ENCODE measurements at regions not wholly inside any gene's neighbourhood (a gene's known extent, or its start where the extent isn't known, plus 50 kb on each side); places are given as distances from the start of the nearest gene placed in this dataset.

DNA sequence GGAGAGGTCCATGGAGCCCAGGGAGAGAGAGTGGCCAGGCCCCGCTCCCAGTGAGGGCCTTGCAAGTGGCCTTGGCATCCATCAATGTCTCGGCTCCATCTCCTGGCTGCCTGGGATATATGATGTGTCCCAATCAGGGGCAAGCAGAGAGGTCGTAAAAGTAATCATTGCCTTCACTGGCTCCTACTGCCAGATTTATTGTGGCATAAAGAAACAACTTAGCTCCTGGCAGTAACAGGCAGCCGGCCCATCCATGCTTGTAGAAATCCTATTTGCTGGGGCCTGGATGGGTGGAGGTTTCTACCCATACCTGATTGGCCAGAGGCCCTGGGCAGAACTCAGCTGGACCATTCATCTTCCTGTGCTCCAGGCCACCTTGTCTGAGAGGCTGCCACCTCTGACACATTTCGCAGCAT, 272.6 kb downstream of the MATN1 start:
- TF ChIP-seq, protein P1, sequence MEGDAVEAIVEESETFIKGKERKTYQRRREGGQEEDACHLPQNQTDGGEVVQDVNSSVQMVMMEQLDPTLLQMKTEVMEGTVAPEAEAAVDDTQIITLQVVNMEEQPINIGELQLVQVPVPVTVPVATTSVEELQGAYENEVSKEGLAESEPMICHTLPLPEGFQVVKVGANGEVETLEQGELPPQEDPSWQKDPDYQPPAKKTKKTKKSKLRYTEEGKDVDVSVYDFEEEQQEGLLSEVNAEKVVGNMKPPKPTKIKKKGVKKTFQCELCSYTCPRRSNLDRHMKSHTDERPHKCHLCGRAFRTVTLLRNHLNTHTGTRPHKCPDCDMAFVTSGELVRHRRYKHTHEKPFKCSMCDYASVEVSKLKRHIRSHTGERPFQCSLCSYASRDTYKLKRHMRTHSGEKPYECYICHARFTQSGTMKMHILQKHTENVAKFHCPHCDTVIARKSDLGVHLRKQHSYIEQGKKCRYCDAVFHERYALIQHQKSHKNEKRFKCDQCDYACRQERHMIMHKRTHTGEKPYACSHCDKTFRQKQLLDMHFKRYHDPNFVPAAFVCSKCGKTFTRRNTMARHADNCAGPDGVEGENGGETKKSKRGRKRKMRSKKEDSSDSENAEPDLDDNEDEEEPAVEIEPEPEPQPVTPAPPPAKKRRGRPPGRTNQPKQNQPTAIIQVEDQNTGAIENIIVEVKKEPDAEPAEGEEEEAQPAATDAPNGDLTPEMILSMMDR (IDR thresholded peaks at IDR 0.05; ENCODE audit: insufficient read depth, missing control alignments) = no peak
- FAIRE-seq (no peak), DNase-seq (ENCODE audit: insufficient read length, low spot score) (no peak)

DNA sequence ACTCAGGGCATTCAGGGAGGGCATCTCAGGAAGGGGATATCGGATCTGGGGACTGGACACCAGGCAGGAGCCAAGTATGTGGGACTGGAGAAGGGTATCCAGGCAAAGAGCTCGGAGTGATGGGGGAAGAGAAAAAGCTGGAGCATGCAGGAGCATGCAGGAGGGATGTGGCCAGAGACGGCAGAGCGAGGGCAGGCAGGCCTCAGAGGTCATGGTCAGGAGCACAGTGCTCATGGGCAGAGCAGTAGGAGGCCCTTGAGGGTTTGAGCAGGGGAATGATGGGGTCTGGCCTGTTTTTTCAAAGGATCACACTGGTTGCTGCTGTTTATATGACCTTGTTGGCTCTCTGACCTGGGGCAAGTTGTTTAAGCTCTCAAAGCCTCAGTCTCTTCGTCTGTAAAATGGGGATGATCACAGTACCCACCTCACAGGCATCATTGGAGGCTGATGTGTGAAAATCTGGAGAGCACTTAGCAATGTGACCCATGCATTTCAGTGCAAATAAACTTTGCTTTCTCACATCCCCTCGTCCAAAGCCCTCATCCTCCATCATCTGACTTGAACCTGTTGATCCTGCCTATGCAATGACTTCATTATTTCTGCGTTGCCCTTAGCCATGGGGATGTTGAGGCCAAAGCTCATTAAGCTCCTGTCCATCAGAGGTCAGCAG, 273.1 kb downstream of the MATN1 start:
- TF ChIP-seq, protein P1 (IDR thresholded peaks at IDR 0.05; ENCODE audit: insufficient read depth, missing control alignments) = no peak
- FAIRE-seq = no peak
- no peak for DNase-seq (ENCODE audit: insufficient read length, low spot score)

DNA sequence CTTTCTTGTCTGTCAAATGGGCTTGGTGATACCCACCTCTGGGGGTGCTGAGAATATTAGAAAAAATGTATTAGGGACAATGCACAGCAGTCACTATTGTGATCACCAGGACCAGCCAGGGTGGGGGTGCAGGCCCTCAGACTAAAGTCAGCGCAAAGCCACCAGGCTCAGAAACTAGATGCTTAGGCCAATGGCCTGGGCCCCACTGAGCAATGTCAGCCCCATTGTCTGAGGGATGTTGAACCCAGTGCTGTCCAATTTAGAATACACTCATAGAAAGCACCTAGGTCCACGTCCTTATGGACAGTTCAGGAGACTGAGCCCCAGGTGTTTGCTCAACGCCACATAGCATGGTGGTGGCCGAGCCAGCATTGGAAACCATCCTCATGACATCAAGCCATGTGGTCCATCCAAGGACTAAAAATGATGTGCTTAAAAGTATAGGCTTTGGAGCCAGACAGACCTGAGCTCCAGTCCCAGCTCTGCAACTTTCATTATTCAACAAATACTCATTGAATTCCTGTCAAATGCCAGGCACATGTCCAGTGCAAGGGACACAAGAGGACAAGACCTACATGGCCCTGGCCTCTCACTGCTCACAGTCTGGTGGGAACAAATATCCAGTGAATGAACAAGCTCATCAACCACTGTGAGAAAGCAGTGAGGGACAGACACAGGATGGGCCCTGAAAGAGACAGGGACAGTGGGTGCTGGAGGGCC, 273.8 kb downstream of the MATN1 start:
- FAIRE-seq (no peak), DNase-seq (ENCODE audit: insufficient read length, low spot score) (no peak)
- TF ChIP-seq, protein P1 (IDR thresholded peaks at IDR 0.05; ENCODE audit: insufficient read depth, missing control alignments) = no peak

DNA sequence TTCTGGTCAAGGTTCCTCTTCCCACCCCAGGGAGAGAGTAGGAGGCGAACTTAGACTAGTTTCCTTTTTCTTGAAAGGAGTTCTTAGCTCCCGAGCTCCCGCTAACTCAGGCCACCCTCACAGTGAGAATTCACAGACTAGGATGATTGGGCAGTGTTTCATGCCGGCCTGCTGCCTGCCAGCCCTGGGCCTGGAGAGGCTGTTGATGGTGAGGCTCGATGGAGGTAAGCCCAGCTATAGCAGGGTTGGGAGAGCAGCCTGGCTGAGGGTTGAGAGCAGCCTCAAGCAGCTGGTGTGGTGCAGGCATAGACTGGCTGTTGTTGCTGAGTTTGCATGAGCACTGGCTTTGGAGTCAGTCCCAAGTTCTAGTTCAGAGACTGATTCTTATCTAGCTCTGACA, 274.4 kb downstream of the MATN1 start:
- FAIRE-seq (no peak), DNase-seq (ENCODE audit: insufficient read length, low spot score) (no peak)
- TF ChIP-seq, protein P1 (IDR thresholded peaks at IDR 0.05; ENCODE audit: insufficient read depth, missing control alignments) = no peak

DNA sequence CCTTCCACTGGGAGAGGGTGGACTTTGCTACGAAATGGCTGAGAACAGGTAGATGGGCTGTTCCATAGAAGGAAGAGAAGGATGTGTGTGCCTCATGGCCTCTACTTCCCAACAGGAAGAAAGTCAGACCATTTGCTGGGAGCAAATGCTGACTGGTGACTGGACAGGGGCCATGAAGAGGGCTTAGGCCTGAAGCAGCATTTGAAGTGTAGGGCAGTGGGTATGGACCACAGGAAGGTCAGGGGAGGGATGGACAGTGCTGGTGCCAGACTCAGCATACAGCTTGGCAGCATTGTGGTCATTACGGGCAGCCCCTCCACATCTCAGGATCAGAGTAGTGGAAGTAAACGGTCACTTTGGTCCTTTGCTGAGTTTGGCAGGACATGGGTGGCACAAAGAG, 275.7 kb downstream of the MATN1 start:
- DNase-seq (ENCODE audit: insufficient read length, low spot score) (no peak), FAIRE-seq (no peak)
- TF ChIP-seq, protein P1 (IDR thresholded peaks at IDR 0.05; ENCODE audit: insufficient read depth, missing control alignments) = no peak

DNA sequence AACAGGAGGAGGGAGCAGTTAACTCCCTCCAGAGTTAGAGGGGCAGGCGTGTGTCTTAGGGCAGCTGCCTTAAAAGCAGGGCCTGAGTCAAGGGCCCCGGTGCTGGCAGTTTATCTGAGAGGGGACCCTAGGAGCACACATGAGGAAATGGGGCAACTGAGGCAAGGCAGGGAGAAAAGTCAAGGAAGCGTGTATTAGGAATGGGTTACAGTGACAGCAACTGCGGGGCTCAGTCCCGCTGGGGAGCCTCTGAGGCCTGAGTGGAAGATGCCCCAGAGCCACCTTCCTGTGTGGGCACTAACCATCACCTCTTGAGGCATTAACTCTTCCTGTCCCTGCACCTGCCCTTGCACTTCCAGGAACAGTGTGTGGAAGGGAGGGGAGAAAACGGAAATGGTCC, 276.3 kb downstream of the MATN1 start:
- FAIRE-seq = no peak
- DNase-seq (ENCODE audit: insufficient read length, low spot score) = no peak
- TF ChIP-seq, protein P1 (IDR thresholded peaks at IDR 0.05; ENCODE audit: insufficient read depth, missing control alignments) = no peak

DNA sequence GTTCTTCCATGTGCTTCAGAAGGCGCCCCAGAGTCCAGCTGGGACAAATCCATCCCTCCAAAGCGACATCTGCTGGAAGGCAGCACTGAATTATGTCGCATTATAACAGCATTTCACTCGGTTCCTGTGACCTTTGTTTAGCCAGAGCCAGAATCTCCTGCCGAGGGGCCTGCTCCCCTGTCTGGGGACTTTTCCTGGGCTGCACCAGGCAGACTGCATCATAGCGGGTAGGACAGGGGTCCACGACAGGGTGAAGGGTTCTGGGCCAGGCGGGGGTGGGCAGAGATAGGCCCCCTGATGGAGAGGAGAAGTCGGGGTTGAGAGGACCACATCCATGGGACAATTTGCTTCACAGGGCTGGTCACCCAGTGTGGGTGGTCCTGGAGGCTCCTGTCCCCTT, 276.9 kb downstream of the MATN1 start:
- FAIRE-seq (no peak), DNase-seq (ENCODE audit: insufficient read length, low spot score) (no peak)
- TF ChIP-seq, protein P1 (IDR thresholded peaks at IDR 0.05; ENCODE audit: insufficient read depth, missing control alignments) = no peak

All from D721Med (cell line).